ENCODE measurements at regions not wholly inside any gene's neighbourhood (a gene's known extent, or its start where the extent isn't known, plus 50 kb on each side); places are given as distances from the start of the nearest gene placed in this dataset.

DNA sequence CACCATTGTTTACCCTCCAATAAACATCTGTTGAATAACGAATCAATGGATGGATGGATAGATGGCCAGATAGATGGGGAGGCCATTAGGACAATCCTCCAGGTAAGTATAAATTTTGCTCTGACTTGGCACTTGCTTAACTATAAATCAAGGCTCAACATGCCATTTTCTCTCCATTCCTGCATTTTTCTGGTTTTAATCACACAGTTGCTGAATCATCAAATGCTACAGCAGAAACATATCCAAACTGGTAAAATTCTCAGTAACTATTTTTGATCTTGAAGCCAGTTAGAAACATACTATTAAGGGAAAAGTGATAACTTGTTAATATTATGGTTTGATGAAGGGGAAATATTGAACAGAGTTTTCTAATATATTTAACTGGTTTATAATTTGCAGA, 71.5 kb upstream of the MTAP start:
- no peak for TF ChIP-seq GATA1 (IDR thresholded peaks at IDR 0.05; ENCODE audit: low read depth, low read length)
- no peak for TF ChIP-seq POLR2A (IDR thresholded peaks at IDR 0.05; ENCODE audit: low read length)
- DNase-seq, result no peak

DNA sequence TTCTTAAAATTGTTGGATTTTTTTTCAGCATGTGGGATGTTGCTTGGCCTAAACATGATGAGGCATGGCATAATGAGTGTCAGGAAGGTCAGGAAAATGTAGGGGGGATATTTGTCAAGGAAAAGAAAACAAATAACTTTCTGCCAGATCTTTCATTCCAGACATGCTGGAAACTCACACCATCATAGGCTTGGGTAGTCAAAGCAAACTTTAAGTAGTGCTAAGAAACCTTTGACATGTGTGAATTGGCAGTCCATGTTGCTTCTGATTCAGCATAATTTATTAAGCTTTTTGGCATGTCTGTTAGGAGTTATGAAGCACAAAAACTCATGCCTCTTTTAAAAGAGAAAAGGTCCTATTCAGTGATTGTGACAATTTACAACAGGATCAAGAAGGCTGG, 61.3 kb upstream of the MTAP start:
- TF ChIP-seq POLR2A (IDR thresholded peaks at IDR 0.05; ENCODE audit: low read length) (no peak), GATA1 (IDR thresholded peaks at IDR 0.05; ENCODE audit: low read depth, low read length) (no peak)
- DNase-seq, result no peak

DNA sequence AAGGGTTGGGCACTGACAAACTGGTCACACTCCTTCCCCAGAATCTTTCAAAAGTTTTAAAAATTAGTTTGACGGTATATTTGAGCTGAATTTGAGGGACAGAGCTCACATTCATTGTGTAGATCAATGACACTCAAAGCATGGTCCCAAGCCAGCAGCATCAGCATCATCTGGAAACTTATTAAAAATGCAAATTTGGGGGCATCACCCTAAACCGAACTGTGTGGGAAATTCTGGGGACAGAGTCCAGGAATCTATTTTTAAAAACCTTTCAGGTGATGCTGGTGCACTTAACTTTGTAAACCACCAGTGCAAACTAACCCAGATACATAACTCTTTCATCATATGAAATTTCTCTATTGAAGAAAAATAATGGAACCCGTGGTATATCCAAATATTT, 58.1 kb upstream of the MTAP start:
- no peak for TF ChIP-seq POLR2A (IDR thresholded peaks at IDR 0.05; ENCODE audit: low read length)
- no peak for TF ChIP-seq GATA1 (IDR thresholded peaks at IDR 0.05; ENCODE audit: low read depth, low read length)
- no peak for DNase-seq

DNA sequence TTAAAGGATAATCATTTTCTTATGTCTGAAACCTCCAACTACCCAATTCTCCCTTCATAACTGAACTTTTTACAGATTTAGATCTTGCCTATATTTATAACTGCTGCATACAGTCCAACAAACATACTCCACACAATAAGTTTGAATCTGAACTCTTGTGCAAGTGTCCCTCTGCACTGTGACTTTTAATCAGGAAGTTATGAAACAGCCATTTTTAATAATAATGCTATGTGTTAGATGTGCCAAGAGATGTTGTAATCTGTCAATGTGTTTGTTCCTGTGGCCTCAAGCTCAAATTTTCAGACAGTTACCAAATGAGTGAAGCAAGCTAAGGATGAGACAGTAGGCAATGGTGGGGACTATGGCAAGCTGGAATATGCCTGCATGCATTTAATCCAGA, 57.6 kb upstream of the MTAP start:
- TF ChIP-seq GATA1 (IDR thresholded peaks at IDR 0.05; ENCODE audit: low read depth, low read length) (no peak), POLR2A (IDR thresholded peaks at IDR 0.05; ENCODE audit: low read length) (no peak)
- no peak for DNase-seq

DNA sequence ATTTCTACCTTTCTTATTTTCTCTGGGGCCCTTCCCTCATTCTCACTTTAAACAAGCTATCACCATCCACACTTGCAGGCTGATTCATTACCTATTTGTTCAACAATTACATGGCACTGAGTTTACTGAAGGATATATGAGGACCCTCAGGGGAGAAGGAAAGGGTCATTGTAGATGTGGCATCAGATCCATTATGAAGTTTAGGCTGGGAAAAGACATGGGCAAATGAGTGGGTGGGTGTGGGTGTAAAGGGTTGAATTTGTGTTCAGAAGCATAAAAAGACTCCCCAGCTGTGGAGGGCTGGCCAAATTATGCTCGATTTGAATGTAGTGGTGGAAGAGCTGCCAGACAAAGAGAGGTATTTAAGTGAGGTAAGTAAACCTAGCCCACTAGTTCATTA, 55.9 kb upstream of the MTAP start:
- DNase-seq, result no peak
- TF ChIP-seq GATA1 (IDR thresholded peaks at IDR 0.05; ENCODE audit: low read depth, low read length) (no peak), POLR2A (IDR thresholded peaks at IDR 0.05; ENCODE audit: low read length) (no peak)

DNA sequence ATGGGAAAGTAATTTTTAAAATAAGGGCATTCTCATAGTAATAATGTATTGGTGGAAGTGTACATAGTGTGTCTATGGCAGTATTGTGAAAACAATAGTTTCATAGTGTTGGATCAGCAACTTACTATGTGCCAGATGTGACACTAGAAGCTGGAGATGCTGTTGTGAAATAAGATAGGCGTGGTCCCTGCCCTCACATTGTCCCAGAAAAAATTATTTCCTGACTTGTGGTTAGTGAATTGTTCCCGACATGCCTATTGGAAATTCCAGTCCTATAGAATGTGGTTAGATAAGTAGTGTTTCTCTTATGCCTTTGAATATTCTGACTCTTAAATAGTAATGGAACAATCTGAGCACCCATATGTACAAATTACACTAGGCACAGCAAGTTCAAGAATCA, 55.3 kb upstream of the MTAP start:
- DNase-seq, result no peak

DNA sequence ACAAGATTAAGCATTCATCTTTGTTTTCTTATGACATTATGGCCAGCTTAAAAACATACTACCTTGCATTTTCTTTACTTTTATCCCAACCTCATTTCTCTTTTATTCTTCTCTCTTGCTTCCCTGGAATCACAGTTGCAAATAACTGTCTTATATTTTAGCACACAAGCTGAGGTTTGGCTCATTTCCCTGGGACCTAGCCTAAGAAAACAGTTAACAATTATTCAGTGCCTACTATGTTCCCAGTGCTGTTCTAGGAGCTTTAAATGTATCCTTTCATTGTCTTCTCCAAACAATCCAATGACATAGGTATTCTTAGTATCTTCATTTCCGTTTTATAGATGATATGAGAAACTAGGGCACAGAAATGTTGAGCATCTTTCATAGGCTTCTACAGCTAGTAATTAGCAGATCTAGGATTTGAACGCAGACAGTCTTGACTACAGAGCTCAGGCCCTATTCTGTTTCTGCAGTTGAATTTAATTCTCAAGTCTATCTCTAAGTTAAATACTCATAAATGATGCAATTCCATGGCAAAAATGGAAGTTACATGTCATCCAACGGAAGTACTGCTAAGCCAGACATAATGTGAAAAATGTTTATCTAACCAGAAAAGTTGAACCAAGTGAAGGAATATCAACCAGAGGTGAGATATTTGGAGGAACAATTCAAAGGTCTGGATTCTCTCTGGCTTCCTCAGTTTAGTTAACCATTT, 52.3 kb upstream of the MTAP start:
- TF ChIP-seq POLR2A (IDR thresholded peaks at IDR 0.05; ENCODE audit: low read length) (no peak), GATA1 (IDR thresholded peaks at IDR 0.05; ENCODE audit: low read depth, low read length) (no peak)
- no peak for DNase-seq

More for the DNA sequence above, 55.3 kb upstream of the MTAP start:
- TF ChIP-seq GATA1 (IDR thresholded peaks at IDR 0.05; ENCODE audit: low read depth, low read length), result no peak
- TF ChIP-seq POLR2A (IDR thresholded peaks at IDR 0.05; ENCODE audit: low read length), result no peak

DNA sequence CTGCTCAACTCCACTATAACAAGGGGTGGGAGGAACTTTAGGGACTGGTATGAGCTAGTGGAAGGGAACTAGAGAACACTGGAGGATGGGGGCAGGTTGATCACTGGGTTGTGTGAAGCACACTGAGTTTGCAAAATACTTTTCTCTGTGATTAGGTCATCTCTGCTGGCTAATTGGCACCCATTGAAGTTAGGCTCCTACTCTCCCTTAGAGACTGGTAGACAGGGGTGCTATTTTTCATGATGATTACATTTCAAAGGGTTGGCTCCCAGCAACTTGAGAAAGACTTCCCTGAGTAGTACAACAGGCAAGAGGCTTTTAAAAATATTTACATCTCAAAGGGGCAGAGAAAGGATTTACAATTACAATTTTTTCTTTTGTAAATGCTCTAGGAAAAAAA, 50.4 kb upstream of the MTAP start:
- DNase-seq, result no peak
- no peak for TF ChIP-seq POLR2A (IDR thresholded peaks at IDR 0.05; ENCODE audit: low read length)
- TF ChIP-seq GATA1 (IDR thresholded peaks at IDR 0.05; ENCODE audit: low read depth, low read length), result no peak

Measured in erythroblast (primary cell).